SK-N-SH treated with all-trans-retinoic acid at 6 μM for 48 hours (cell line): ENCODE measurements at regions not wholly inside any gene's neighbourhood (a gene's known extent, or its start where the extent isn't known, plus 50 kb on each side); places are given as distances from the start of the nearest gene placed in this dataset.

Experiments
- ATAC-seq: fragments of 200-7000 bp; cut with Tn5 transposase; 3 replicates; pipeline ENCODE4 v1.9.1; 2020; ENCODE audit warnings: mild to moderate bottlenecking, moderate library complexity
- ARNTL ChIP-seq: fragments of 450-650 bp; formaldehyde crosslinking; IDR thresholded peaks from 2 replicates; pipeline ENCODE4 v1.5.0; 2020; ENCODE audit warnings: low read depth, mild to moderate bottlenecking, moderate library complexity, borderline replicate concordance
- BACH2 ChIP-seq: fragments of 250-450 bp; sonication (Bioruptor Pico); IDR thresholded peaks from 2 replicates; pipeline ENCODE4 v1.9.0; 2021; ENCODE audit warnings: mild to moderate bottlenecking, borderline replicate concordance
- CREB5 ChIP-seq: fragments of 250-450 bp; sonication (Bioruptor Pico); IDR thresholded peaks from 2 replicates; pipeline ENCODE4 v1.5.1; 2020; ENCODE audit warnings: low read depth, mild to moderate bottlenecking, moderate library complexity
- CSDC2 ChIP-seq: fragments of 250-450 bp; sonication (Bioruptor Pico); IDR thresholded peaks from 2 replicates; pipeline ENCODE4 v1.5.0; 2020; ENCODE audit warnings: mild to moderate bottlenecking, moderate library complexity
- CSRNP3 ChIP-seq: fragments of 250-450 bp; sonication (Bioruptor Pico); IDR thresholded peaks from 2 replicates; pipeline ENCODE4 v1.5.1; 2021; ENCODE audit warnings: mild to moderate bottlenecking, moderate library complexity
- ESRRG ChIP-seq: fragments of 250-450 bp; sonication (Bioruptor Pico); IDR thresholded peaks from 2 replicates; pipeline ENCODE4 v1.6.1; 2021; ENCODE audit warnings: mild to moderate bottlenecking
- GLIS3 ChIP-seq: fragments of 250-450 bp; sonication (Bioruptor Pico); IDR thresholded peaks from 2 replicates; pipeline ENCODE4 v1.5.0; 2020; ENCODE audit warnings: mild to moderate bottlenecking, moderate library complexity
- ISL1 ChIP-seq: fragments of 250-450 bp; sonication (Bioruptor Pico); IDR thresholded peaks from 2 replicates; pipeline ENCODE4 v2.1.2; 2022; ENCODE audit warnings: mild to moderate bottlenecking, moderate library complexity
- OSR1 ChIP-seq: fragments of 250-450 bp; sonication (Bioruptor Pico); IDR thresholded peaks from 2 replicates; pipeline ENCODE4 v1.8.0; 2022; ENCODE audit warnings: moderate library complexity, mild to moderate bottlenecking, inconsistent platforms
- PATZ1 ChIP-seq: fragments of 250-450 bp; sonication (Bioruptor Pico); IDR thresholded peaks from 2 replicates; pipeline ENCODE4 v1.8.0; 2020; ENCODE audit warnings: mild to moderate bottlenecking, moderate library complexity, borderline replicate concordance
- POU6F1 ChIP-seq: fragments of 250-450 bp; sonication (Bioruptor Pico); IDR thresholded peaks from 2 replicates; pipeline ENCODE4 v1.8.0; 2021; ENCODE audit warnings: low read depth, mild to moderate bottlenecking, moderate library complexity, borderline replicate concordance
- PPARA ChIP-seq: fragments of 250-450 bp; sonication (Bioruptor Pico); IDR thresholded peaks from 2 replicates; pipeline ENCODE4 v1.5.0; 2020; ENCODE audit warnings: mild to moderate bottlenecking, borderline replicate concordance
- RARB ChIP-seq: fragments of 250-450 bp; sonication (Bioruptor Pico); IDR thresholded peaks from 2 replicates; pipeline ENCODE4 v1.8.0; 2021; ENCODE audit warnings: mild to moderate bottlenecking, moderate library complexity
- SNAI2 ChIP-seq: fragments of 250-450 bp; sonication (Bioruptor Pico); IDR thresholded peaks from 2 replicates; pipeline ENCODE4 v1.5.0; 2020; ENCODE audit warnings: mild to moderate bottlenecking, moderate library complexity
- TCF4 ChIP-seq: fragments of 250-450 bp; sonication (Bioruptor Pico); IDR thresholded peaks from 2 replicates; pipeline ENCODE4 v1.8.0; 2021; ENCODE audit warnings: mild to moderate bottlenecking, moderate library complexity, borderline replicate concordance
- TOX ChIP-seq: fragments of 250-450 bp; sonication (Bioruptor Pico); IDR thresholded peaks from 2 replicates; pipeline ENCODE4 v1.8.0; 2021; ENCODE audit warnings: mild to moderate bottlenecking, moderate library complexity, borderline replicate concordance
- TSHZ2 ChIP-seq: fragments of 250-450 bp; sonication (Bioruptor Pico); IDR thresholded peaks from 2 replicates; pipeline ENCODE4 v1.5.0; 2020; ENCODE audit warnings: mild to moderate bottlenecking, moderate library complexity
- ZC3H10 ChIP-seq: fragments of 250-450 bp; sonication (Bioruptor Pico); IDR thresholded peaks from 2 replicates; pipeline ENCODE4 v1.5.1; 2021; ENCODE audit warnings: mild to moderate bottlenecking, moderate library complexity
- ZFP3 ChIP-seq: fragments of 250-450 bp; sonication (Bioruptor Pico); IDR thresholded peaks from 2 replicates; pipeline ENCODE4 v1.5.0; 2020; ENCODE audit warnings: mild to moderate bottlenecking, moderate library complexity
- ZFP30 ChIP-seq: fragments of 450-650 bp; formaldehyde crosslinking; IDR thresholded peaks from 2 replicates; pipeline ENCODE4 v1.5.0; 2022; ENCODE audit warnings: mild to moderate bottlenecking, moderate library complexity
- ZNF565 ChIP-seq: fragments of 450-650 bp; formaldehyde crosslinking; conservative IDR thresholded peaks from 2 replicates; pipeline ENCODE4 v1.5.0; 2020; ENCODE audit warnings: low read depth, mild to moderate bottlenecking, moderate library complexity
- ZNF70 ChIP-seq: fragments of 450-650 bp; formaldehyde crosslinking; IDR thresholded peaks from 2 replicates; pipeline ENCODE4 v1.5.0; 2020; ENCODE audit warnings: mild to moderate bottlenecking, moderate library complexity
- ZNF8 ChIP-seq: fragments of 450-650 bp; formaldehyde crosslinking; IDR thresholded peaks from 2 replicates; pipeline ENCODE4 v1.5.0; 2020; ENCODE audit warnings: mild to moderate bottlenecking, moderate library complexity

- TF ChIP-seq CSRNP3 (CRISPR knock-in tag) (no peak), TCF4 (CRISPR knock-in tag) (no peak), SNAI2 (CRISPR knock-in tag) (no peak), ESRRG (CRISPR knock-in tag) (no peak), BACH2 (no peak), CSDC2 (CRISPR knock-in tag) (no peak), OSR1 (CRISPR knock-in tag) (no peak), RARB (CRISPR knock-in tag) (no peak)
These were observed 82.5 kb upstream of the PCBD1 start (continued) for GRCh38 chr10:70970830-70971229.

GRCh38 chr10:70973275-70973674 is 84.9 kb upstream of the PCBD1 start:
- TF ChIP-seq SNAI2 (CRISPR knock-in tag) (no peak), ESRRG (CRISPR knock-in tag) (no peak), ZFP3 (CRISPR knock-in tag) (no peak), CSRNP3 (CRISPR knock-in tag) (no peak), TOX (no peak), ISL1 (no peak), POU6F1 (CRISPR knock-in tag) (no peak), CREB5 (CRISPR knock-in tag) (no peak), ZC3H10 (no peak), TCF4 (CRISPR knock-in tag) (no peak), GLIS3 (CRISPR knock-in tag) (no peak), ZNF565 (no peak), ARNTL (no peak), RARB (CRISPR knock-in tag) (no peak), OSR1 (CRISPR knock-in tag) (no peak), ZNF70 (CRISPR knock-in tag) (no peak), CSDC2 (CRISPR knock-in tag) (no peak), PPARA (no peak), ZFP30 (no peak)
- TF ChIP-seq, all 23 proteins: peak for 0
- ATAC-seq = no peak

GRCh38 chr10:70974351-70974901 is 86.1 kb upstream of the PCBD1 start:
- no peak for TF ChIP-seq BACH2
- TF ChIP-seq PATZ1 (CRISPR knock-in tag) = no peak
- TF ChIP-seq TSHZ2 (CRISPR knock-in tag) = no peak
- TF ChIP-seq ZNF8 (CRISPR knock-in tag) = no peak
- TF ChIP-seq RARB (CRISPR knock-in tag) = no peak
- ATAC-seq = peak; percentile 65
